NCI-H2196 (cell line): ENCODE measurements at regions not wholly inside any gene's neighbourhood (a gene's known extent, or its start where the extent isn't known, plus 50 kb on each side); places are given as distances from the start of the nearest gene placed in this dataset.

ENCODE experiments used
- DNase-seq: peaks from one replicate; lab custom pipeline; 2025; ENCODE audit not compliant: unreplicated experiment; lab: John Stamatoyannopoulos, UW

DNA sequence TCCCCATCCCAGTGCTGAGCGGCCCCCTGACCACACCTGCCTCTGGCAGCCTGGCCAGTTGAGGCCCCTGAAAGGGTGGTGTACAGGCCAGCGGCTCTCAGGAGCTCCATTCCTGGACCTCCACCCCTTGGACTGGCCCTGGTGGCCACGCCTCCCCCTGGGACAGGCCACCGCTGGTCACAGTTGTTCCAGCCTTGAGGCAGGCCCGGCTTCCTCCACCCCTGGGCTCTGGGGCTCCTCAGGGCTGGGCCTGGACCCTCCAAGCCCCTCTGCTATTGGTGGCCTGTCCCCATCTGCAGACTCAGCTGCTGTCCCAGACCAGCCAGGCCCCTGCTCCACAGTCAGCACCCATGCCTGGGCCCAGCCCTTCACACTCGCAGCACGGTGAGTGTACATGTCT, 93.2 kb upstream of the NKX1-1 start:
- no peak for DNase-seq

DNA sequence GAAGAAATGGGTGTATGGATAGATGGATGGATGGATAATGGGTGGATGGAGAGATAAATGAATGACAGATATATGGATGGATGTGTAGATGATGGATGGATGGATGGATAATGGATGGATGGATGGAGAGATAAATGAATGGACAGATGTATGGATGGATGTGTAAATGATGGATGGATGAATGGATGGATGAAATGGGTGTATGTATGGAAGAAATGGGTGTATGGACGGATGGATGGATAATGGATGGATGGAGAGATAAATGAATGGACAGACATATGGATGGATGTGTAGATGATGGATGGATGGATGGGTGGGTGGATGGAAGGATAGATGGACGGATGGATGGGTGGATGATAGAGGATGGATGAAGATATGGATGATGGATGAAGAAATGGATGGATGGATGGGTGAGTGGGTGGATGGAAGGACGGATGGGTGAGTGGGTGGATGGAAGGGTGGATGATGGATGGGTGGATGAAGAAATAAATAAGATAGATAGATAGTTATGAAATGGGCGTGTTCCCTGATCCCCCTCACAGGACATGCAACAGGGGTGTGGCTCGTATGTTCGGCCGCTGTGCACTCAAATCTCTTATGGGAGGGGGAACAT, 91.1 kb upstream of the NKX1-1 start:
- DNase-seq: no peak

DNA sequence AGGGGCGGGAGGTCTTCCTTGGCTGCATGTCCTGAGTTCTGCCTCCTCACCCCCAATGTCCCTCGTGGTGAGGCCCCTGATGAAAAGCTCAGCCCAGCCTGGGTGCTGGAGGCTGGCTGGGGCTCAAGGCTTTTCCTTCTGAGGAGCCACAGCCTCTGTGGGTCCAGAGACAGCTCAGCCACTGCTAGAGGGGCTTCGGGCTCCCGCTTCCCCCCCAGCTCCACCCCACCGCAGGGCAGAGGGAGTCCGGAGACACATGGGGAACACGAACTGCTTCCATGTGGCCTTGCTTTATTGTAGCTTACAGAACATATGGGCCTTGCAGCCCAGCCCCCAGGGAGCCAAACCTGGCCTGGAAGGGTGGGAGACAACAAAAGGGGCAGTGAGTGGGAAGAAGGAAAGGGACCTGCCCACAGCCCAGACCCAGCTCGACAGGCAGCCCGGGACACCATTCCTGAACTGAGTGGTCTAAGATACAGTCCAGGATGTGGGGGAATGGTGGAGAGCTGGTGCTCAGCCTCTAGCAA, 89.9 kb upstream of the NKX1-1 start:
- DNase-seq: no peak

DNA sequence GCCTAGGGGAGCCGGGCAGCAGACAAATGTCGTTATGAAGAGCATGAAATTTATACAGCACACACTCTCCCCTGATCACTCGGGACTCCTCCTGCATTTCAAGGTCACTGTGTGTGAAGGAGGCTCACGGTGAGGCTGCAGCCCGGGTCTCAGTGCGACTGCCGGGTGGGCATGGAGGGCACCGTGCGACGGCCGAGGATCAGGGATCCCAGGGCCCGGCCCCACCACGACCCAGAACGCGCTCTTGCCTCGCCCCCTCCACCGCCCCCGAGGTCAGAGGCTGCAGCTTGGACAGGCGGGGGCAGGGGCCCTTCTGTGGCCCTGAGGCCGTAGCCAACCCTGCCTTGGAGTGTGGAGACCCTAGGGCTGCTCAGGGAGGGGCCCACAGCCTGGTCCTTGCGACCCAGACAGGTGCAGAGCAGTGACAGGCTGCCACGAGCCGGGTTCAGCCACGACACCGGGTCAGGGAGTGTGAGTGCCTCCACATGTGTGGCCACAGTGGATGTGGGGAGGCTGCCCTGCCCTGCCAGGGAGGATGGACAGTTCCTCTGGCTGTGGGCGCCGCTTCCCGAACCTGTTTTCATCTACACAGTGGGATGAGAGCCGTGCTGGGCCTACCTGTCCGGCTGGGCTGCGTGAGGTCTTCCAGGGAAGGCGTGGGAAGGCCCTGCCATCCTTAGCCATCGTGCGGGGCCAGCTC, 89.3 kb upstream of the NKX1-1 start:
- no peak for DNase-seq

DNA sequence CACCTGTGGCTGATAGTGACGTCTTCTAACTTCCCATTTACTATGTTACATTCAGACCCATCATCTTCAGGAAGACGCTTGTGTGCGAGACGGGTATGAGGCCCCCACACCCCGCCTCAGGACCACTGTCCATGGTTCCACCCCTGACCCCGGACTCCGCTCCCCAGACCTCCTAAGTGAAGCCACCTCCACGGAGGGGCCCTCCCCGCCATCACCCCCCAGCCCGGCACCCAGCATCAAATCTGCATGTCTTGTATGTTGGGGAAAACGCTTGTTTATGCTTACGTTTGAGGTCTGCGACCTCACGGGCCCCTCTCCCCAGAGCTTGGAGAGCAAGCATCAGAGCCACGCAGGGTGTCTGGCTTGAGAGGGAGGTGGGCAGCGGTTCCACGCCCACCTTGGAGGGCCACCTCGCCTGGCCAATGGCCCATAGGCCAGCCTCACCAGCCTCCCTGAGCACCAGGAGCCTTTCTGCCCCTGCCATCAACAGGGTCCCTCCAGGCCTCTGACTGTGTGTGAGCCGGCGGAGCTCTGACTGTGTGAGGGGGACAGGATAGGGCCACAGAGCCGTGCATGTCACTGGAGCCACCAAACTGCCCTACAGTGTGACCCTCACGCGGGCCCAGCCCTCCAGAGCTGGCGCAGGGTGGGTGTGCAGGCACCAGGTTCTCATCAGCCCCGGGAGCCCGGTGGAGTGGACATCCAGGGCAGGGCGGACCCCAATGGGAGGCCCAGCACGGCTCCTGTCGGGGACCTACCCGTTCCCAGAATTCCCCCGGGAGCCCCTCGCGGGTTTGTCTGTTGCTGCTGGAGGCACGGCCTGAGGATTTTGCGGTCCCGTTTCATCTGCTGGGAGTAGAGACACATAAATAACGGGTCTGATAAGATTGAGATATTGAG, 88.4 kb upstream of the NKX1-1 start:
- no peak for DNase-seq

DNA sequence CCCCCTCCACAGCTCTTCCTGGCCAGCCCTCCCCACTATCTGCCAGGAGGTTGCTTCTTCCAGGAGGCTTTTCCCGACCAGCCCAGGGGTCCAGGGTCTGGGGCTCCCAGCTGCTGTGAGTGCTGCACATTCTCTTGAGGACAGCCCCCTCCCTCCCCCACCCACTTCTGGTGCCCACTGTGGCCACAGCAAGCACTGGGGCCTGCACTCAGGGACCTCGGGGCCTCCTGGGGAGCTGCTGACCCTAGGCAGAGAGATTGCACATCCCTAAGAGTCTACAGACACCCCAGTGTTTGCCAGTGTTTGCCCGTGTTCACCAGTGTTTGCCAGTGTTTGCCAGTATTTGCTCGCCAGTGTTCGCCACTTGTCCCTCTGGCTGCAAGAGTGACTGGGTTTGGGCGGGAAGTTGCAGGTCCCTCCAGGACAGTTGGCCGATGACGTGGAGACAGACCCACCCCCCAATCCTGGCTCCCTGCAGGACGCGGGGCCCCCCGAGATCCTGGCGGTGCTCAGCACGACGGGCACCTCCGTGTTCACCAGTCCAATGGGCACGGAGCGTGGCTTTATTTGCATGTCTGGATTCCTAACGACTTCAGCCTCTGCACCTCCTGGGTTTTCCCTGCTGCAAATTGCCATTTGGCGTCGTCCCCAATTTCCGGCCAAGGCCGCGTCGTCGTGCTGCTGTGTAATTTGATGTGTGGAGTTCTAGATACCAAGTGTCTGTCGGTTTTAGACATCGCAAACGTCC, 87.5 kb upstream of the NKX1-1 start:
- no peak for DNase-seq

DNA sequence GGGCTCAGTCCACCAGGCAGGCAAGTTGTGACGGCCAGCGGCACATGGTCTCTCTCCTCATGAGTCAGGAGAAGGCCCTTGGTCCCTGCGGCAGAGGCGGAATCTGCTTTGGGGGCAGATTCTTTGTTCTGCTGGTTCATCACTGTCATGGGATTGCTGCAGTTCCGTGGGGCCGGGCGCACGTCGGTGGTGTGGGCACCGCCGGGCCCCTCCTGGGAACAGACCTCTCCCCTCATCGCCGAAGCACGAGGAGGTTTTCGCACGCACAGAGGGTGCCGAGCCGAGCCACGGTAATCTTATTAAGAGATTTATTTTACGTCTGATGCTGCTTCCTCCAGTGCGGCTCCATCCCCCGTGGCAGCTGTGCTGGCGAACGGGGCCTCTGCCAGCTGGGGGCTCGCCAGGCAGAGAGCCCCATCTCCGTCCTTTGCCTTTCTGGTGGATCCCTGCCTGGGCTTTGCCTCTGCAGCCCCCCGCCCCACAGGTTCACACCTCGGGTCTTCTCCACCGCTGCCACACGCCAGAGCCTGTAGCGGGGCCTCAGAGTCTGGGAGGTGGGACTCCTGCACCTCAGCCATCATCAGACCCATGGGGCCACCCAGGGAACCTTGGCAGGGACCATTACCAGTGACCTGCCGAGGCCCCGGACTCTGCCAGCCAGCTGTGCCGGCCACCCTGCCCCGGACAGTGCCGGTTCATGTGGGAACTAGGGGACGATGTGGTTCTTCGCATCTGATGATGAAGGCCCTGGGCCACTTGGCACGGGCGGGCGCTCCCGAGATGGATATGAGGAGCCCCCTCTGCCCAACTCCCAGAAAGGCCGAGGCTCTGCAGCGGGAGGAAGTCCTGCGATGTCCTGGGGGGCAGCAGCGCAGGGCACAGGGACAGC, 86.7 kb upstream of the NKX1-1 start:
- no peak for DNase-seq

DNA sequence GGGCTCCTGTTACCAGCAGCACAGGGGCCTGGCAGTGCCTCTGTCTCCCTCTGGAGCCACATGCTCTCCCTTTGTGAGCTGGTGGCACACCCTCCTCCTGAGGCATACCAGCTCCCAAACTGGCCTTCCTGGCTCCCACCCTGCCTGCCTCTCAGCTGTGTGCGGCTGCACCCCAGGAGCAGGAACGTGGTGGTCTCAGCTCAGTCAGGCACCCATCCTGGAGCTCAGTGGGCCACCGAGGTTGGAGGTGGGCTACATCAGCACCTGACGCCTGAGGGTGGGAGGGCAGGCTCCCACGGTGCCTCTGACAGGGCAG, 85.9 kb upstream of the NKX1-1 start:
- DNase-seq: no peak

DNA sequence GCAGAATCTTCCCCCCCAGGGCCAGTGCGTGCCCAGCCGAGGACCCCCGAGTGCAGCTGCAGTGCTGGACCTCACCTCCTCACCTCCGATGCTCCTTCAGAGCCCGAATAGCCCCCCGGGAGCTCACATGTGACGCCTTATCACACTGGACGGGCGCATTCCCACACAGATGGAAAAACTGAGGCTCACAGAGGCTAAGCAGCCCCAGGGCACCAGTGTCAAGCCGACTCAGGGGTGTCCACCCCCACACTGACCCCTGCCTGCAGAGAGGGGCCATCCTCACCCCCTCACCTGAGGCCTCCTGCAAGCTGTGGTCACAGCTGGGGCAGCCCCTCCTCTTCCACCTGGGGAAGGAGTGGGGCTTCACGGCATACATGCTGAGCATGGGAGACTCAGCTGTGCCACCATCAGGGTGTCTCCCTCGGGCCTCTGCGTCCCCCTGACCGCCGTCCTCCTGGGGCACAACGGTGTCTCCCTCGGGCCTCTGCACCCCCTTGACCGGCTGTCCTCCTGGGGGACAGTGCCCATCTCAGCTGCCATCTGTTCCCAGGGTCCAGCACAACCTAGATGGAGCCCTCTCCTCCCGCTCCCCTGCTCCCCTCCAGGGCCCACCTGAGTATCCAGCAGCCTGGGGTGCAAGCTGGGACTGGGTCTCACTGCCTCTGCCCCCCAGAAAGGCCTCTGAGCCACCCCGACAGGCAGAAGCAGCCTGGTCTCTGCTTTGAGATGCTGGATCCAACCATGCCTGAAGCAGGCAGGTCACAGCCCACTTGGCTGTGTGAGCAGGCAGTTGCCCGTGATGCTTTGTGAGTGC, 85.3 kb upstream of the NKX1-1 start:
- no peak for DNase-seq

DNA sequence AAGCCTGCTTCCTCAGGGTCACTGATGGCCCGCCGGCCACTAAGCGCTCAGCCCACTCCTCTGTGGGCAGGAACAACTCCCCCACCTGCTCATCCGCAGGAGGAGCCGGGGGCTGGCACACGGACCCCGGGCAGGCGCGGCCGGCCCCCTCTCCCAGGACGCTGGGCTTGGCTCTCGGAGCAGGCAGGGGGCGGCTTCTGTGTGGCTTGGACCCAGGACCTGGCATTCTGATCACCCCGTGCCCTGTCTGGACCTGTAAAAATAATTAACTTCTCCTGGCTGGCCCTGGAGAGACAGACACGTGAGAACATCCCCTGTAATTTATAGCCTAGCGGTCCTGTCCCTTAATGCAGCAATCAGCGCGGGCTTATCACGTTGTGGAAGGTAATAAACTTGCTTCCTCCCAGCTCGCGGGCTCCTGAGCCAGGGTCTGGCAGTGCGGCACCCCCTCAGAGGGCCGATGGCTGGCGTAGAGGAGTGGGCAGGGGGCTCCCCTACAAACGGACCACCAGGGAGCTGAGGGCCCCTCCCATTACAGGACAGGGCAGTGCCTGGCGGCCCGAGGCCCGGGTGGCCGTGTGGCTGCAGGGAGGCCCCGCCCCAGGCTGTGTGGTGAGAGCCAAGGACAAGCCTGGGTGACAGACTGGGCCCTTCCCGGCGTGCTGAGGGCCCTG, 84.5 kb upstream of the NKX1-1 start:
- DNase-seq: no peak

DNA sequence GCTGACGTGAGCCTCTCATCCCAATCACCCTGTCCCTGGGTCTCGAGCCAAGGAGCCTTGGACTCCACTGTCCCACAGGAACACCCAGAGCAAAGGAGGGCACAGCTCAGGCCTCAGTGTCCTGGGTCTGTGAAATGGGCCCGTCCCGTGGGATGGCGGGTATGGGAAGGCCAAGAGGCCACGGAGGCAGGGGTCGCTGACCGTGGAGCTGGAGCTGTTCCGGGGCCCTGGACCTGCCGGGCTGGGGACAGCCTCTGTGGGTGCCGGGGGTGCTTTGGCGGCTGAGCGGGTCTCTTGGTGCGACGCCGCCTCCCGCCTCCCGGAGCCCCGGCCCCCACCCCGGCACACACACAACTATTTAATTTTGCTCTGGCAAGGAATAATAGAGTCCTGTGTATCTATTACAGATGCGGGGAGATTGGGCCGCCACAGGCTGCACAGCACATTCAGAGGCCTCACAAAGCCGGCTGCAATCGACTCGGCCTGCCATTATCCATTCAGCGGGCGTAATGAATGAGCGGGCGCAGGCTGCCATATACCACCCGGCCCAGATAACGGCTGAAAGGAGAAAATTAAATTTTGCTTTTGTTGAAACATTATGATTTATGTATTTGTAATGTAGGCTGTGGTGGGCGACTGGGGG, 83.9 kb upstream of the NKX1-1 start:
- no peak for DNase-seq

DNA sequence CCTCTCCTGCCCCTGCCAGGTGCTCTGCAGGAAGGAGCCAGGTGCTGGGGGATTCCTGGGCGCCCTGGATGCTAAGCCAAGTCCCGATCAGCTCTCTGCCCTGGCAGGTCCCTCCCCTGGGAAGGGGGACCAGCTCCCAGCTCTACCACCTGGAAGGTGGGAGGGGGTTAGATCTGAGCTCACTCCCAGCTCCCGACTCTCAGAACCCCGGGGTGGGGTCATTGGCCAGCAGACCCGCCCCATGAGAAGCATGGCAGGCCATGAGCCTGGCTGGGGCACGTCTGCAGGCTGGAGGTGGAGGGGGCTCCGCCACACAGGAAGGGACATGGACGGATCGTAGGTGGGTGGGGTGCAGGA, 83.4 kb upstream of the NKX1-1 start:
- DNase-seq: no peak

DNA sequence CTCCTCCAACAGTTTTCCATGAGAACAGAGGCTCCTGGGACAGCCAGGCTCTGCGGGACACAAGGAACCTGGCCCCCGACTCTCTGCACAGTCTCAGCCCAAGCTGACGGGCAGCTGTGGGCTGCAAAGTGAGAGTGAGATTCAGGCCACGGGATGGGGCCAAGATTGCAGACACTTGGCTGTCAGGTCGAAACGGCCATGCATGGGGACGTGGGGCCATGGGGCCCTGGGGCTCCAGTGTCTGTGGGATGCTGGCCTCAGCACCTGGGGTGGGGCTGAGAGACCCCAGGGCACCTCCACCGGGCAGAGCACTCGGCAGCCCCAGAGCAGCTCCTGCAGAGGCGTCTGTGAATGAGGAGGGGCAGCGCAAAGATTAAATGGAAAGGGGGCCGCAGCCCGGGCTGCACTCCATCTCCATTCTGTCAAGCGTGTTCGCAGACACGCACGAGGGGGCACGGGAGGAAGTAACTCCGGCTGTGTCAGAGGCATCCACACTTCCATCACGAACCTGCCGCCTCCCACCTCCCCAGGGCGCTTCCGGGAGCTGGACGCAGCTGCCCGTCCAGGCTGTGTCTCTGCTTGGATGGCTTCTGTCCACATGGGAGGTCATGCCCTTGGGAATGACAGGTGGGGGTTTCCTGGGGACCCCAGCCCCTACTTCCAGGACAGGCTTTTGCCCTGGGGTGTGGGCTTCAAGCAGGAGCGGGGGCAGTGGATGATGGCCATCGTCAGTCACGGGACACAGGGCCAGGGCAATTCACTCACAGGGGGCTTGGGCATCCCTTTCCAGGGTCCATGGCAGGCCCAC, 82.8 kb upstream of the NKX1-1 start:
- no peak for DNase-seq

DNA sequence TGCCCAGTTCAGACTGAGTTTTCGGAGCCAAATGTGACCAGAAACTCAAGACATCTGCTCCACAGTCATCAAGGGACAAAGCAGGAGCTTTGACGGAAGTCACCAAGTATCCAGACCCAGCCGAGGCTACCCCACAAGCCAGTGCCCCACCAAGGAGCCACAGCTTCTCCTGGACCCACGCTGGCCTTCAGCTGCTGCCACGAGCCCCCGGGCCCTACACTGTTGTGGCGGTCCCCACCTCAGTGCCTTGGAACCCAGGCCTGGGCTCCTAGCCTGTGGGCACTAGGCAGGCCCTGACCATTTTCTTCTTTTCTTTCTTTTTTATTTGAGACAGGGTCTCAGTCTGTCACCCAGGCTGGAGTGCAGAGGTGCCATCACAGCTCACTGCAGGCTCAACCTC, 82.1 kb upstream of the NKX1-1 start:
- no peak for DNase-seq

DNA sequence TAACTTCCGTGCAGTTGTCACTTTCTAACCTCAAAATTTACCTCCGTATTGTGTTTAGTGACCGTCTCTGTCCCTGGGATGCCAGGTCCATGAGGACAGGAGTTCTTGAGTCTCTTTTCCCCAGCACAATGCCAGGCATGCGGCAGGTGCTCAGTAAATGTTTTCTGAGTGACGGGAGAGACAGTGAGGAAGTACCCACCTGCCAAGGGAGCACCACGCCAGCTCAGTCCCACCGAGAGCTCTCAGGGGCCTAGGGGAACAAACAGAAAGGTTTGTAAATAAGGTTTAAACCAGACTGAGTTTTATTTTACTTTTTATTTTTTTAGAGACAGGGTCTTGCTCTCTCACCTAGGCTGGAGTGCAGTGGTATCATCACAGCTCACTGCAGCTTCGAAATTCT, 81.5 kb upstream of the NKX1-1 start:
- no peak for DNase-seq

DNA sequence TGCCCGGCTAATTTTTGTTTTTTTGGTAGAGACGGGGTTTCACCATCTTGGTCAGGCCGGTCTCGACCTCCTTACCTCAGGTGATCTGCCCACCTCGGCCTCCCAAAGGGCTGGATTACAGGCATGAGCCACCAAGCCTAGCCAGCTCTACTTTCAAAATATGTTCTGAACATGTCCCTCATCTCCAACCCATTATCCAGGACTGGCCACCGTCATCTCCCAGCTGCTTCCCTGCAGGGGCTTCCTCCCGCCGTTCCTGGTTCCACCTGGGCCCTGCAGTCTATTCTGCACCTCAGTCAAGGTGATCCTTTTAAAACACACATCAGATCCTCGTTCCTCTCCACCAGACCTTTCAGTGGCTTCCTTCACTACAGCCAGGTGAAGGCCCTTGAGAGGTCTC, 80.9 kb upstream of the NKX1-1 start:
- no peak for DNase-seq

DNA sequence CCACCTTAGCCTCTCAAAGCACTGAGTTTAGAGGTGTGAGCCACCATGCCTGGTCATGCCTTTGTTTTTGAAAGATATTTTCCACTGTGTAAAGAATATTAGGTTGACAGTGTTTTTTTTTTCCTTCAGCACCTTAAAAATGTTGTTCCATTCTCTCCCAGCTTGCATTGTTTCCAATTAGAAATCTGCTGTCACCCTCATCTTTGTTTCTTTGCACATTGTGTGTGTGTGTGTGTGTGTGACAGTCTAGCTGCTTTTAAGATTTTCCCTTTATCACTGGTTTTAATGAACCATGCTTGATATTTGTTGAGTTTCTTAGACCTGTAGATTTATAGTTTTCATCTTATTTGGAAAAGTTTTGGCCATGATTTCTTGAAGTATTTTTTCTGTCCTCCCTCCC, 79.0 kb upstream of the NKX1-1 start:
- DNase-seq: no peak

DNA sequence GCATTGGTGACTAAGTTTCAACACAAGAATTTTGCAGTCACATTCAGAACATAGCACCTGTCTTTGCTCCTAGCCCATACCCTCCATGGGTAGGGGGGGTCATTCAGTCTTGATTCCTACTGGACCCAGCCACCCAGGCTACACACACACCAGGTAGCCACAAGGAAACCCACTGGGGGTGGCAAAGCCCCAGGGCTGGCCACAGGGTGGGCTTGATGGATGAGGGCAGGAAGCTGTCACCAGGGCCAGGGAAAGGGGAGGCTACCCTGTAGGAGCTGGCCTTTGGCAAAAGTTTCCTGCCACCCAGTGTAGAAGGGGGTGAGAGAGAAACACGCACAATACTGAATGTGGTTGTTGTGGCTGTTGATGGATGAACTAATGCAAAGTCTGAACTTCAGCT, 74.5 kb upstream of the NKX1-1 start:
- DNase-seq: no peak
